NCI-H2196 treated with DMSO at 0.1 percent for 48 hours (cell line): ENCODE measurements at regions not wholly inside any gene's neighbourhood (a gene's known extent, or its start where the extent isn't known, plus 50 kb on each side); places are given as distances from the start of the nearest gene placed in this dataset.
"Not testable (repeated sequence)": the region's sequence is repeated elsewhere in the genome, so short reads cannot be mapped to it uniquely, and the experiment has no call there.

ENCODE experiments used
- DNase-seq: peaks from one replicate; lab custom pipeline; 2025; ENCODE audit not compliant: unreplicated experiment; lab: John Stamatoyannopoulos, UW

DNA sequence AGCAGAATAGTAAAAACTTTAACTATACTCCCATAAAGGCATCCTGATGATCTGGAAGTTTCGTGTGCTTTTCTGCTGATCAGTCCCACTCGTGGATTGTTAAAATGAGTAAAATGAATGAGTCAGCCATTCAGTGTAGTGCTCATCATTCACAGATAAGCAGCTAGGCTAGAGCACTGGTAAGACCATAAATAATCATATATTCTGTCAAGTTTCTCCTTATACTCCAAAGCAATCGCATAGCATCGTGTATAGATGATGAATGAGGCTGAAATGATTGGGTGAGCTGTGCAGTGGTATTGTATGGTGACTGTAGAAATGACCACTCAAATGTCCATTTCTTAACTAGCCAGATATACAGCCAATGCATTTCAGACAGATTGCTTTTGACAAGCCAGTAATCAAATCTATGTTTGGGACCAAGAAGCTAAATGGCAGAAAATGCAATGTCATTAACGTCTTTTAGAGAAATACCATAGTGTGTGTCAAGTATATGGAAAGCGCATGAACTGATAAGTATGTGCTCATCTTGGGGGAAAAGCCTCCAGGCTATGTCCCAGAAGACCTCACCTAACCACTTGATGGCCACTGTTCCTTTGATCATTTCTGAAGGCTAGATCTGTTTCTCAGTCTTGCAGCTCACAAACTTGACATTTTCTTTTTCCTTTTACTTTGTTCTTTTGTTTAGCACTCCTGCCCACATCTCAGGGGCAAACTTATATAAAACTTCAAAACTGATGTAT is 227.2 kb upstream of the FAM3C start:
- no peak for DNase-seq

DNA sequence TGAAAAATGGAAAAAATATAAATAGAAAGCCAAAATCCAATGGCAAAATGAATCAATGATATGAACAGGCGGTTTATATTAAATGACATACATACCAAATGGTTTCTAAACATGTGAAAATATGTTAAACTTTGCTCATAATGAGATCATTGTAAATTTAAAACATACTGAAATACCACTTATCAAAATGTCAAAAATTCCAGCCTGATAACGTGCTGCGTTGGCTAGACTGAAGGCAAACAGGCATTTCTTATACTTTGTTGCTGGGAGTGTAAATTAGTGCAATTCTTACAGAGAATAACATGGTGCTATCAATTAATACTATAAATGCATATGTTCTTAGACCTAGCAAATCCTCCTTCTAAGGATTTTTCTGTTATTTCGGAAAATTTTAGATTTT is 225.8 kb upstream of the FAM3C start:
- no peak for DNase-seq

DNA sequence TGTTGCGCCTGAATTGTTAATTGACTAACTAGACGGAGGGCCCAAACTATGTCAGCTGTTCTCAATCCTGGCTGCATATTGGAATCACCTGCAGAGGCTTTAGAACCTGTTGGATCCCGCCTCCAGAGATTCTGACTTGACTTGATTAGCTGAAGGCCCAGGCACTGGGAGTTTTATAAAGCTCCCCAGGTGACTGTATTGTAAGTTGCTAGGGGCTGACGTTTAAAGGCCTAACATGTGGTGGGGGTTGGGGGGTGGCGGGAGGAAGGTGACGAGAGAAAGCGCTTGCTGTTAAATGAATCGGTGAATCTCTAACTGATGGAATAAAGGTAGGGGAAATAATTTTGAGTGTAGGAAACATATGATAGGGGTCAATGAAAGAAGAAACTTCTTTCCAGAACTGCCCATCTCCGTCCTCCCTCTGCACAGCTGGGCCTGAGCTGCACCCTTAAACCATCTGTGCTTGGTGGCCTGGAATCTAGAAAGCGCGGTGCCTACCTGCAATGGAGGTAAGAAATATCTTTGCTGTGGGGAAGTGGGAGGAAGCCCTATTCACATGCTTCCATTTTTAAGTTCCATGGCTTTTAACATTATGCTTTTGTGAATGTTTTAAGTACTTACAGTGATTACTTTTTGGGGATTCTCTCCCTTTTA is 225.0 kb upstream of the FAM3C start:
- DNase-seq, result no peak

DNA sequence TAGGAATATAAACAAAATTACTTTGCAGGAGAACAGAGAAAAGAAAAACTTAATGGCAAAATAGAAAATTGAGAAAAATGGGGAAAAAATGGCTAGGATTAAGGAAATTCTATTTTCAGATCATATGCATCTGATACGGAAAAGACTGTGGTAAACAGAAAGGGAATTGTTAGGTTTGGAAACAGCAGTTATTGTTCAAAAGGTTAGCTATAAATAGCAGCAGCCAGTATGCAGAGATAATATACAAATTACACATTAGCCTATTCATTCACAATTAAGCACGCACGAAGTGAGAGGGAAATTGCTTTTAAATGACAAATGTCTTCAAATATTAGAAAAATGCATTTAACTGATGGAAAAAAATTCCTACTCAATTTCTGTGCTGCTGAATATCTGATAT is 224.1 kb upstream of the FAM3C start:
- no peak for DNase-seq

DNA sequence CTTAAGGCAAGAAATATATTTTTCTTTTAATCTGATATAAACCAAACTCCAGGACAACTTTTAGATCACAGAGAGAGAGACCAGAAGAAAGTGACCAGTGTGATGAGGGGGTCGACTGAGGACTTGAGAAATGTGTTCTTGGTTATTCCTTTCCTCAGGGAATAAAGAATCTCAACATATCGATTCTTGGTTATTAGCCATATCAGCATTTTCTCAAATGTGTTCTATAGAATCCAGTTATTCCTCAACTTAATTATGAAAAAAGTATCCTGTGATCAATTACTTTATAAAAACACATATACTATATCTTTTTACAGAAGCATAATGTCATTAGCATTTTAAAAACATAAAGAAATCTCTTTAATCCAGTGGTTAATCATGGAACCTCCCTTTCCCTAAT is 222.1 kb upstream of the FAM3C start:
- DNase-seq, result no peak

DNA sequence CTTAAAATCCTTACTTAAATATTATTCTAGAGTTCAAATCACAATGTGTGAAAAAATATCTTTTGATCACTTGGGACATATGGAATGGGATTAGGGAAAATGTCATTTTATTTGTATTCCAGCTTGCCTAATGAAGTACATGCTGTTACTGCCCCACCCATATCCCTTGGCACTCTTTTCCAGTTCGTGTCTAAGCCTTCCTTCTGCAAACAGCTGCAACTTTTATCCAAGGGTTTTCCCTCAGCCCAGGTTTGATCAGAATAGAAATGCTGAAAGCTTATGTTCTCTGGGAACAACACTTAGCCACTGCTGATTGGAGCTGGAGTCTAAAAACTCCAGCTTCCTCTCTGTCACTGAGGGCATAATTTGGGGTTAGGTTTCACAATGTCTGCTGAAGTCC is 214.1 kb upstream of the FAM3C start:
- no peak for DNase-seq

DNA sequence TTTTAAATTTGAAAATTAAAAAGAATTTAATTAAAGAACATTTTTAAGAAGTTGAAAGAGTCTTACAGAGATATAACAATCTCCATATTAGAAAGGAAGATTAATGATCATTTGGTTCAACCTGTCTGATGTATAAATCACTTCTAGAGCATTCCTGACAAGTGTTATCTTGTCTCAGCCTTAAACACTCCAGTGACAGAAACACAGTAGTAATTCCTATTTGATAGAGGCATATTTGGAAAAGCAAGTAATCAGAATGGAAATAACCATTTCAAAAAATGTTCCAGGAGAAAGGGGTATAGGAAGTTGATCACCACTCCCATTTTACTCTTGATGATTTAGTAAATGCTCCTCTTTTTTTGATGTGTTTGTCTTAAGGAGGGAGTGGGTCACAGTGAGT is 213.1 kb upstream of the FAM3C start:
- DNase-seq, result no peak

DNA sequence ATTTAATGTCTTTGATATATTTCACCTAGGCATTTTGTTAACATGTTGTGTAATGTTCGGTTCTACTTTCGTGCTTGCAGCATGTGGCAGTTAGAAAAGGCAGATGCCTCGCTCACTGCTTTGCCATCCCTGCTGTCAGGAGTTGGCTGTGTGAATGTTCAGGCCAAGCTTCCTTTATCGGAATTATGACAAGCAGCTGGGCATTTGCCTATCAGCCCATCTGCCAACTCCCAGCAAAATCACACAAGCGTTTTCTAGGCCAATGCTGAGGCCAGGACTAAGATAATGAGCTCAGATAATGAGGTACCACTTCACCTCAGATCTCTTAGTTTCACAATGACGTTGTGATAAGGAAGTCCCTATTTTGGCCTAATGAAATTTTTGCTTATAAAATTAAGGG is 212.7 kb upstream of the FAM3C start:
- DNase-seq, result no peak

DNA sequence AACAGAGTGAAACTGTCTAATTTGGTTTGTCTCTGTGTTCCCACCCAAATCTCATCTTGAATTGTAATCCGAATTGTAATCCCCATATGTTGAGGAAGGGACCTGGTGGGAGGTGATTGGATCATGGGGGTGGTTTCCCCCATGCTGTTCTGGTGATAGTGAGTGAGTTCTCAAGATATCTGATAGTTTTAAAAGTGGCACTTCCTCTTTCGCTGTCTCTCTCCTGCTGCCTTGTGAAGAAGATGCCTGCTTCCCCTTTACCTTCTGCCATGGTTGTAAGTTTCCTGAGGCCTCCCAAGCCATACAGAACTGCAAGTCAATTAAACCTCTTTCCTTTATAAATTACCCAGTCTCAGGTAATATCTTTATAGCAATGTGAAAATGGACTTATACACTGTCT is 212.1 kb upstream of the FAM3C start:
- DNase-seq, result not testable (repeated sequence)

DNA sequence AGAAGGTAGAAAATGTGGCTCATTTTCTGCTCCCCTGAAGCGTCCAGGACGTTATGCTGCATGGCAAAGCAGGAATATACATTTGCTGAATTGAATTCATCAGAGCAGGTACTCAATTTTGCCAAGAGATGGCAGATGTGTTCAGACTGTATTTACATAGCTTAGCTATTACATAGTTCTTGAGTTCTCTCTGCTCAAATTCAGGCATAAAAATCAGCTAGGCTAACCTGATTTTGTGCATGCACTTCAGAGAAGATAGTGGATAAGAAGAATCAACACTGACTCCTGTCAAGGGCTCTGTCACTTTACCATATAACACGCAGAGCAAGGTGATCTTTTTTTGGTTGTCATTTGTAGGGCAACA is 209.2 kb upstream of the FAM3C start:
- no peak for DNase-seq

DNA sequence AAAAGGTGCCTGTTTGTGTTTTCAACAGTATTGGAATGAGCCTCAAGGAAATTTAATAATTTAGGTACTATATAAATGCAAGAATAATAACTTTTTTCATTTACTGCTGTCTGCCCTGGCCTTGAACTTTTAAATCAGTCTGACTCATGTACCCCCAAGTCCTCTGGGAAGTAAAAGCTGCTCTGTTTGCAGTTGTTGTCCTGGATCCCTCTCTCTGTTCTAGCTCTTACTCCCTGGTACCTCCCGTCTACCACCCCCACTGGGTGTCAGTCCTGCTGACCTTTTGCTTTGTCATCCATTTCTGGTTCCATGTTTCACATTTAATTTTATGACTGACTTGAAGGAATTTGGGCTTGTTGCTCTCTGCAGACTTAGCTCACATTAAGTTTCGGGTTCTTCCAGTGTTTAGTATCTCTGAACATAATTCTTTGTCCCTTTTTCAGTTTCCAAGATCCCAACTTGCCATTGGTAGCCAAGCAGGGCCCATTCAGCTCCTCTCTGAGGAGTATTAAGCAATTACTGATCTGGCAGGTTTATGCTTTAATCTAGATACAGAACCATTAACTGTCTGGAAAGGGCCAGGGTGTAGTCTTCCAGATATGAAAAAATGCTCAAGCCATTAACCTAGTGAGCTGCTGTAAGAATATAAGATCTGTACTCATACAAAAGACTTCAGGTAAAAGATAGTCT is 208.7 kb upstream of the FAM3C start:
- no peak for DNase-seq

DNA sequence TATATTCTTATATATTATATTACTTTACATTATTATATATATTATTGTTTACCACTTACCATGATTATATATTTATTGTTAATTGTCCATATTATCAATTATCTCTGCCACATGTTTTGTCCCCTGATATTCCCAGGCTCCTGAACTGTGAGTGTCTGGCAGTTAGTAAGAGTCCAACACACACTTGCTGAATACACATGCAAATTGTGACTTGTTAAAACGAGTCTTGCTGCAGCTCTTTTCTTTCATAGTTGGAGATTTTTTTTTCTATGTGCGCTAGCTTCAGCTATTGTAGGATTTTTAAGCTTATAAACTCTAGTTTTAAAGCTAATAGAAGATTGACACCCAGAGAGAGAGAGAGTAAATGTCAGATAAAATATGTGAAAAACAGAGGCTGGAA is 207.8 kb upstream of the FAM3C start:
- no peak for DNase-seq

DNA sequence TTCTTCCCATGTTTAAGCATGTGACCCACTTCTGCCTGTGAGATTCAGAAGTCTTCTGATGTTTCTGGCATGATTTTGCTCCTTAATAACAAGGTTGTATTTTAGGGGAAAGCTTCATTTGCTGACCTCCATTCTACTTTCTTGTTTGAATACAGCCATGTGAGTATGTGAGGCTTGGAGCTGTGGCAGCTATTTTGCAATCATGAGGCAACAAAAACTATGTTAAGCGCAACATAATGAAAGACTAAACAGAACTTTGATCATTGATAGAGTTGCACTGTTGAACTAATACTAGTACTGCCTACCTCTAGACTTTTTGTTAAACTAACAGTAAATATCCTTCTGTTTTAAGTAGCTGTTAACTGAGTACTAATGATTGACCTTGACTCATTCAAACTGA is 203.8 kb upstream of the FAM3C start:
- no peak for DNase-seq

DNA sequence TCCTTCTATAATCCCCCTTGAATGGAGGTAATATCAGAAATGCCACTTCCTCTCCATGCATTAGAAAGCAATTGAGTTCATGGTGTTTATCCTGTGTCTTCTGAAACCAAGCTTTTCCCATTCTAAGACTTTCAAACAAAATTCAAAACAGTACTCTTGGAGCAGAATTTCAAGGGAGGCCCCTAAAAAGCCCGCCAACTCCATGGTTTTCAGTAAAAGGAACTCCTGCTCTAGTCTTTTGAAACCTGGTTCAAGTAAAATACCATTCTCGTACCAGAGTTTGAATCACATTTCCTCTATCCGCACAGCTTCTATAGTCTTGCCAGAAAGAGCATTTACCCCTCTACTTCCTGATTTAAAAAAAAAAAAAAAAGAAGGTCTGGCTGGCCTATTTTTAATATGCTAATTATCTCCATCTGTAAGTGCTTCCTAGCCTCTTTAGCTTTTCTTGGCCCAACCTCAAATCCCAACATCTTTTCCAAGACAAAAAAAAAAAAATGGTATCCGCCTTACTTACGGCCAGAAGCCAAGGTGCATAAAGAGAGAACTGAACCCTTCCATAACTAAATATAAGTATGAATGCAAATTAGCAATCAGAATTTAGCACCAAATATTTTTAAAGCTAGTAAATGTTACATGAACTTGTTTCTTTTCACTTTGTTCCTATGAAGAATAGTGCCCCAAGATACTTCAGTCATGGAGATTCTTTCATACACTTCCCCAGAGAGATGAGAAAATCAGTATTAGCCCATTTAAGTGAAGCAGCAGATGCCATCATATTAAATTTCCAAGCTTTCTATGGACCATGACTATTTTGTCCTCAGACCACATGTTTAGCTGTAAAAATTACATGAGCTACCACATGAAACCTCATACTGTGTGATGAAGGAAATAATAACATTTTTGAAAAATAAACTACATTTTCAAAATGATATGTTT is 199.9 kb upstream of the FAM3C start:
- DNase-seq, result no peak

DNA sequence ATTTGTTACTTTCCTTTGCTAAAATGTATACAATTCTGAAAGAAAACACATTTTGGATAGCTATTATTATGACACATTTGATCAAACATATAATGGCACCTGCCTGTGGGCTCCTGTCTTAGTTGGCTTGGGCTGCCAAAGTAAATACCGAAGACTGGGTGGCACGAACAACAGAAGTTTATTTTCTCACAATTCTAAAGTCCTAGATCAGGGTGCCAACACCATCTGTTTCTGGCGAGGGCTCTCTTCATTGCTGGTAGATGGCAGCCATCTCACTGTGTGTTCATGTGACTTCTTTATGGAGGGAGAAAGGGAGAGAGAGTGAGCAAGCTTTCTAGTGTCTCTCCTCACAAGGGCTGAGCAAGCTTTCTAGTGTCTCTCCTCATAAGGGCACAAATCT is 195.8 kb upstream of the FAM3C start:
- no peak for DNase-seq

DNA sequence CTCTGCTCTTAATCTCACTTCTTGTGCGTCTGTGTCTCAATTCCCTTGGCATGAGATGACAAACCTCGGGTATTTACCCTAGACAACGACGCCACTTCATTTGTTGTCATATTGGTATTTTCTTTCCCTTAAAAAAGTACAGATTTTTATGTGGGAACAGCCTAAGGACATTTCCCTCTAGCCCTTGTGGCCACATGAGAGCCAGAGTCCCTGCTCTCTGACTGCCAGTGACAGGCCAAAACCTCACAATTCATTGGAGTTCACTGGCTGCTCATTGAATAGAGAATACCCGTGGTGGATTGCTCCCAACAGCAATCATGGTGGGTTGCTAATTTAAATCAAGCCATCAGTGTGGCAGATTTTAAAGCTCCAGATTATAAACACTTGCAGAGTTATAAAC is 191.3 kb upstream of the FAM3C start:
- no peak for DNase-seq

DNA sequence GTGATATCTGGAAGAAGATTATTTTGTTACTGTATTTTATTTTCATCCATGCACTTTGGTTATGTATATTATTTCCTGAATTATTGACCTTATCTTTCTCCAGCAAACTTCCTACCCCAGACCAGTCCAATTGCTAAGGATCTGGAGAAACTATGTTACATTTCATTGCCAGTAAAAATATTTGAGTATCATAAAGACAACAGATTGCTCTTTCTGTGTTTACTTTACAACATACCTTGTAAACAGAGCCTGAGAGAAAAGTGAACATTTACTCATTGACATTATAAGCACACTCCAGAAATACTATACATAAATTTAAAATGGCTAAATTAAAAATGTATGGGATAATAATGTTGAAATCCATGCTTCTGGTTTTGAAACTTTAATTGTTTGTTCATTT is 186.2 kb upstream of the FAM3C start:
- no peak for DNase-seq

DNA sequence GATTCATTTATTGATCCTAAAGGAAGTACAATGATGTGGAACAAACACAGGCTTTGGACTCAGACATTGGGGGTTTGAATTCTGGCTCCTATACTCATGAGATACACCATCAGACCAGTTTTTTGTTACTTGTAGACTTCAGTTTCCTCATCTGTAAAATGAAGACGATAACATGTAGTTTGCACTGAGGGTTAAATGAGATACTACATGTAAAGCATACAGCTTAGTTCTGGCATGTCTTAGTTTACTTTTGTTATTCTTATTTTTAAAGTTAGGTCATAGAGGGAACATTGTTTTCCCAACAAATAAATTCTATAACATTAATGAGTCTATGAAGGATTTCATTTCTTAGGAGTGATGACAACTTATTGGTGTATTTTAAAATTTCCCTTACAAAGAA is 183.5 kb upstream of the FAM3C start:
- no peak for DNase-seq

DNA sequence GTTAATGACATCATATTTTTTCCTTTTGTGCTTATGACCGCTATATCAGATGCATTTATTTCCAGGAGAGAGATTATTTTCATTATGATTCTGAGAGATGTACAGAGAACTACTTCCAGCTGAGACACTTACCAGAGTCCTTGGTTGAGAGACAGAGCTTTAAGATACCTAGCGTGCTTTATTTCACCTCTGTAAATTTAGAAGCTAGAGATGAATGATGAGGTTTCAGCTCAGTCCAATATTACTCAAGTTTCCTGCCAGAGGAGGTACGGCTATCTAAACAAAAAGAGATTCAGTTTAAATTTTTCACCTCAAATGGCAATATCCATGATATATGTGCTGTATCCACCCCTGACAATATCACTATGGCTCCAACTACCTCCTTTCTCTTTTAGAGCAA is 182.6 kb upstream of the FAM3C start:
- no peak for DNase-seq

DNA sequence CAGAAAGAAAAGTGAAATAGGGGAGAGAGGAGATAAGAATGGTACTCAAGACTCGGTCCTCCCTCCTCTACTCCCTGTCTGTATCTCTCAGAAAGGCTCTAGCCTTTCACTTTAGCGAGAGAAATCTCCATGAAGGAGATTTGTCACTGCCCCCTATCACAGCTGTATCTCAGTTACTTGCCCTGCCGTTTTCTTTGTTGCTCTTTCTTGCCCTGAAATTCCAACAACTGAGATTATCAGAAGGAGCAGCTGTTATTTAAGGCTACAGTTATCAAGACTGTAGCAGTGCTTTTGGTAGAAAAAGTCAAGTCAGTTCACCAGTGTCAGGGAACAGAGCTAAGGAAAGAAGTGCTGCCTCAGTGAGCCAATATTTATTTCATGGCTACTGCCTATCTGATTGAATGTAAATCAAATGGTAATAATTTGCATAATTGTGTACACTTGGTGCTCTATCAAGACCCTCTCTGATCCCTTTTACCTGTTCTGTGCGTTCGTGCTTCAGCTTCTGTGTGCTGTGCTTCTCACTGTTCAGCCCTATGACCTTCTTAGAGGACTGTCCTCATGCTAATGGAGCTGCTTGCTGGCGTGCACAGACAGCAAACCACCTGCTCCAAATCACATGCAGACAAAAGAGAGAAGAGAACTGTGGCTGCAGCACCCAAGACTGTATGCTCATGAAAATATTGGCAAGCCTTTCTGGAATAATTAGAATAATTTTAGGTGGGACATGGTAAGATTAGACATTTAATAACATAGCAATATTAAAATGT is 180.2 kb upstream of the FAM3C start:
- no peak for DNase-seq
